Upper lobe of left lung (tissue), 6 donors: ENCODE measurements at regions not wholly inside any gene's neighbourhood (a gene's known extent, or its start where the extent isn't known, plus 50 kb on each side); places are given as distances from the start of the nearest gene placed in this dataset.

Experiments used
- ATAC-seq, 2 donors: fragments of 200-7000 bp; cut with Tn5 transposase; one replicate each; pipeline ENCODE4 v1.9.1; 2022; ENCODE audit warnings: mild to moderate bottlenecking in 2 of 2, moderate library complexity in 2 of 2; ENCODE audit not compliant: low FRiP score in 2 of 2
- DNase-seq, 2 donors: peaks; one replicate each; pipeline ENCODE4 v3.0.0-alpha.2; 2019 to 2020
- H3K27ac ChIP-seq, 4 donors: fragments of 200-600 bp; sonication (generic); one replicate each; pipeline ENCODE4 v1.5.1; 2016 to 2019
- H3K27me3 ChIP-seq, 4 donors: fragments of 200-600 bp; sonication (generic); one replicate each; pipeline ENCODE4 v1.5.1; 2017 to 2019
- H3K36me3 ChIP-seq, 4 donors: fragments of 200-600 bp; sonication (generic); one replicate each; pipeline ENCODE4 v1.5.1; 2016 to 2019
- H3K4me1 ChIP-seq, 4 donors: fragments of 200-600 bp; sonication (generic); one replicate each; pipeline ENCODE4 v1.5.1; 2018 to 2019
- H3K4me3 ChIP-seq, 4 donors: fragments of 200-600 bp; sonication (generic); one replicate each; pipeline ENCODE4 v1.5.1; 2017 to 2019; ENCODE audit warnings: mild to moderate bottlenecking in 2 of 4, moderate library complexity in 1 of 4
- H3K9me3 ChIP-seq, 4 donors: fragments of 200-600 bp; sonication (generic); one replicate each; pipeline ENCODE4 v1.5.1; 2018 to 2019
- EP300 ChIP-seq, 4 donors: sonication (generic); formaldehyde crosslinking; IDR thresholded peaks; one replicate each; pipeline ENCODE4 v1.5.1; 2017; ENCODE audit warnings: antibody characterized with exemption in 4 of 4, control low read depth in 2 of 4
- POLR2A ChIP-seq, 4 donors: fragments of 450-650 bp; IDR thresholded peaks; one replicate each; pipeline ENCODE4 v1.5.1; 2016 to 2017; ENCODE audit warnings: antibody characterized with exemption in 4 of 4, mild to moderate bottlenecking in 2 of 4
- POLR2AphosphoS5 ChIP-seq, 2 donors: sonication (generic); formaldehyde crosslinking; IDR thresholded peaks; one replicate each; pipeline ENCODE4 v1.5.1; 2017; ENCODE audit warnings: antibody characterized with exemption in 2 of 2
- WGBS, 2 donors: methylation state at CpG; one replicate each; pipeline ENCODE4 v1.1.5; 2017 to 2018; 5-methylcytosine and 5-hydroxymethylcytosine counted together
- TF ChIP-seq, protein P1 (sequence below), 6 experiments: fragments of 450-650 bp in 4 of 6; fragments of 200-600 bp in 2 of 6; sonication (generic) in 2 of 6; IDR thresholded peaks; one replicate each; pipeline ENCODE4 v1.5.1; 2016 to 2019; ENCODE audit warnings: antibody characterized with exemption in 6 of 6
- donor health status: DM: no; HTN: no; CAD: no; lungs with moderate emphysema.
- donor health status: DM: no; HTN: yes; CAD: no; lungs with severe emphysema.

DNA sequence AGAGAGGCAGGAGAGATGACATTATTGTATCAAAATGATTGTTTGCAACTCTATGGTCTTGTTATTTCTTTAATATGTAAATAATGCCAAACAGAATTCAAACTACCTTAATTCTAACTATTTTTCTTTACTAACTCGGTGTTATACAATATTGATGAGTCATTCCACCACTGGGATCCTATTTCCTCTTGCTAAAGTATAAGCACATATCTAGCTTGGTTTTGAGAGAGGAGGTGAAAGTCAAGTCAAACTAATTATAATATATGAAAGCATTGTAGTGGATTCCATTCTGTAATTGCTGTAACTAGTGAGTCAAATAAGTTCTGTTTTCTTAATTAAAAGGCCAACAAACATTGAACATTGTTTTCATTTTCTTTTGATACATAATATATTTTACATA, 837.6 kb downstream of the PDHA2 start:
- H3K27ac ChIP-seq, result no peak overlapping the region
- no peak for ATAC-seq
- H3K36me3 ChIP-seq, result no peaks in the 10 kb centered on the region
- no peaks in the 10 kb centered on the region for H3K27me3 ChIP-seq
- no peak for DNase-seq
- H3K4me1 ChIP-seq, result no peaks in the 10 kb centered on the region
- no peak overlapping the region for H3K4me3 ChIP-seq
- TF ChIP-seq POLR2AphosphoS5 (IDR thresholded peaks at IDR 0.05), result no peak
- no peak for TF ChIP-seq POLR2A (IDR thresholded peaks at IDR 0.05)
- TF ChIP-seq, protein P1, sequence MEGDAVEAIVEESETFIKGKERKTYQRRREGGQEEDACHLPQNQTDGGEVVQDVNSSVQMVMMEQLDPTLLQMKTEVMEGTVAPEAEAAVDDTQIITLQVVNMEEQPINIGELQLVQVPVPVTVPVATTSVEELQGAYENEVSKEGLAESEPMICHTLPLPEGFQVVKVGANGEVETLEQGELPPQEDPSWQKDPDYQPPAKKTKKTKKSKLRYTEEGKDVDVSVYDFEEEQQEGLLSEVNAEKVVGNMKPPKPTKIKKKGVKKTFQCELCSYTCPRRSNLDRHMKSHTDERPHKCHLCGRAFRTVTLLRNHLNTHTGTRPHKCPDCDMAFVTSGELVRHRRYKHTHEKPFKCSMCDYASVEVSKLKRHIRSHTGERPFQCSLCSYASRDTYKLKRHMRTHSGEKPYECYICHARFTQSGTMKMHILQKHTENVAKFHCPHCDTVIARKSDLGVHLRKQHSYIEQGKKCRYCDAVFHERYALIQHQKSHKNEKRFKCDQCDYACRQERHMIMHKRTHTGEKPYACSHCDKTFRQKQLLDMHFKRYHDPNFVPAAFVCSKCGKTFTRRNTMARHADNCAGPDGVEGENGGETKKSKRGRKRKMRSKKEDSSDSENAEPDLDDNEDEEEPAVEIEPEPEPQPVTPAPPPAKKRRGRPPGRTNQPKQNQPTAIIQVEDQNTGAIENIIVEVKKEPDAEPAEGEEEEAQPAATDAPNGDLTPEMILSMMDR (IDR thresholded peaks at IDR 0.05), result no peak
- TF ChIP-seq EP300 (IDR thresholded peaks at IDR 0.05), result no peak
- H3K9me3 ChIP-seq, result no peaks in the 10 kb centered on the region
- 39 to 43% methylated on average over 1 of the region's 1 CpG for WGBS, 2 donors

DNA sequence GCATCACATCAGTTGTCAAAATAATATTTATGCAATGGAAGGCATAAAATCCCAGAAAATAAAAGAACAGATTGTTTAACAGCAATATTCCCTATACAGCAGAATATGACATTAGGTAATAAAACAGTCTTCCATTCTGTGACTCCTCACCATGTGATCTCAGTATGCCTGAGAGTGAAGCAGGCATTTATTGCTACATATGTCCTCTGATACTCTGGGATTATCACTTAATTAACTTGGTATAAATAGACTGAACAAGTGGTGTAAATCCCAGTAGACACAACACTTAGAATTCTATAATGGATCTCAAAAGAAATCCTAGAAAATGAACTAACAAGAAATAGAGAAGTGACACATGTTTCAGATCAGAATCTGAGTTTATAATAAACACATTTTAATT, 841.3 kb downstream of the PDHA2 start:
- H3K36me3 ChIP-seq, result no peaks in the 10 kb centered on the region
- DNase-seq (no peak), ATAC-seq (no peak)
- TF ChIP-seq, protein P1 (IDR thresholded peaks at IDR 0.05), result no peak
- TF ChIP-seq EP300 (IDR thresholded peaks at IDR 0.05) (no peak), POLR2AphosphoS5 (IDR thresholded peaks at IDR 0.05) (no peak)
- H3K9me3 ChIP-seq, result no peaks in the 10 kb centered on the region
- no peaks in the 10 kb centered on the region for H3K27me3 ChIP-seq
- no peak overlapping the region for H3K27ac ChIP-seq
- H3K4me1 ChIP-seq, result no peaks in the 10 kb centered on the region
- no peak overlapping the region for H3K4me3 ChIP-seq

DNA sequence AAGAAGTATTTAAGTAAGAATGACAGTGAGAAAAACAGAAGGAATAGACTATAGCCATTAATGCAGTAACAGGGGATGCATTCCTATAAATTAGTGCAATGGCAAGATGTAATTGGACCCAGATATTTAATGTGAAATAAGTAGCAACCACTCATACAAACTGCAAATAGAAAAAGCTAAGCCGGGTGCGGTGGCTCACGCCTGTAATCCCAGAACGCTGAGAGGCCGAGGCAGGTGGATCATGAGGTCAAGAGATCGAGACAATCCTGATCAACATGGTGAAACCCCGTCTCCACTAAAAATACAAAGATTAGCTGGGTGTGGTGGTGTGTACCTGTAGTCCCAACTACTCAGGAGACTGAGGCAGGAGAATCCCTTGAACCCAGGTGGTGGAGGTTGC, 845.8 kb downstream of the PDHA2 start:
- no peaks in the 10 kb centered on the region for H3K4me1 ChIP-seq

DNA sequence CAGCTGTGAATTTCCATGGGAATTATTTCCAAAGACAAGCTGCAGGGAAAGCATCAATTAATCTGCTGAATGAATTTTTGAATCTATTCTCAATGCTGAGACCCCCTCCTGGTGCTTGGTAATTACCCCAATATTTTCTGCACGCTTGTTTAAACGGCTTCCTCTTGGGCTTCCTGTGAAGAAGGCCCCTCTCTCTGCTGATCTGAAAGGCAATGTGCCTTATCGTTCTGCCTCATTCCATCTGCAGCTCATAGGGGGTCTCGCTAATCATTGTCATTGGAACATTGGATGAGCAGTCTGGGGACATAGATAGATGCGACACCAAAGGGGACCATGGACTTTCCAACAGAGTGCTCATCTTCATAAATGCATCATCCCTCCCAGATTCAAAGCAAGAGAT, 851.6 kb downstream of the PDHA2 start:
- WGBS, 2 donors, result 79 to 86% methylated on average over 5 of the region's 5 CpGs
- Histone ChIP-seq H3K4me3 (no peak overlapping the region), H3K36me3 (no peaks in the 10 kb centered on the region), H3K4me1 (no peaks in the 10 kb centered on the region), H3K27ac (no peak overlapping the region), H3K27me3 (no peaks in the 10 kb centered on the region), H3K9me3 (no peaks in the 10 kb centered on the region)
- DNase-seq, result no peak
- TF ChIP-seq POLR2A (IDR thresholded peaks at IDR 0.05) (no peak), POLR2AphosphoS5 (IDR thresholded peaks at IDR 0.05) (no peak), EP300 (IDR thresholded peaks at IDR 0.05) (no peak)
- TF ChIP-seq, protein P1 (IDR thresholded peaks at IDR 0.05), result no peak
- no peak for ATAC-seq

More for the DNA sequence above, 845.8 kb downstream of the PDHA2 start:
- no peak overlapping the region for H3K4me3 ChIP-seq
- no peaks in the 10 kb centered on the region for H3K27me3 ChIP-seq
- H3K27ac ChIP-seq, result no peak overlapping the region
- DNase-seq, result no peak
- H3K36me3 ChIP-seq, result no peaks in the 10 kb centered on the region
- no peak for ATAC-seq
- TF ChIP-seq, protein P1 (IDR thresholded peaks at IDR 0.05), result no peak
- TF ChIP-seq POLR2A (IDR thresholded peaks at IDR 0.05) (no peak), EP300 (IDR thresholded peaks at IDR 0.05) (no peak), POLR2AphosphoS5 (IDR thresholded peaks at IDR 0.05) (no peak)
- WGBS, 2 donors, result 92 to 96% methylated on average over 7 of the region's 7 CpGs
- H3K9me3 ChIP-seq, result no peaks in the 10 kb centered on the region

DNA sequence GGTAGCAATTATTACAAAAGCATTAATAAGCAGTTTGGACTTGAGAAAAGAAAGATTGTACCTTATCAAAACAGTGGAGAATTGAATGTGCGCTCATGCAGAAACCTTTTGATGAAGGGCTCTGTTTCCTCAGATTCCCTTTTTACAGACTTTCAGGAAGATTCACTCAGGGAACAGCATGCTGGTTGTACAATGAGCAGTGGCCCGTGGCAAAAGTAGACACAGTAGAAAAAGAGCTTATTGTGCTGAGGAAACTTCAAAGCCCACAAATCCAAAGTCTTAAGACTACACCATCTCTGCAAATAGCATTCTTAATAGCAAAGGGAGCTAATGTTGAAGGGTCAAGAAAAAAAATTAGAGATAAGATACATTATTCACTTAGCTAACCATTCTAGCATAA, 858.9 kb downstream of the PDHA2 start:
- Histone ChIP-seq H3K27me3 (no peaks in the 10 kb centered on the region), H3K4me3 (no peak overlapping the region), H3K9me3 (no peaks in the 10 kb centered on the region), H3K27ac (no peak overlapping the region), H3K4me1 (no peaks in the 10 kb centered on the region), H3K36me3 (no peaks in the 10 kb centered on the region)
- TF ChIP-seq, protein P1 (IDR thresholded peaks at IDR 0.05), result no peak
- TF ChIP-seq POLR2AphosphoS5 (IDR thresholded peaks at IDR 0.05) (no peak), POLR2A (IDR thresholded peaks at IDR 0.05) (no peak), EP300 (IDR thresholded peaks at IDR 0.05) (no peak)
- WGBS, 2 donors, result 72 to 75% methylated on average over 2 of the region's 2 CpGs
- ATAC-seq, result no peak
- no peak for DNase-seq
